Stimulated activated CD4-positive, alpha-beta T cell treated with anti-CD3 and anti-CD28 coated beads, Interleukin-2, amount 100 ng/mL, for 48 hours (primary cell): ENCODE measurements at regions not wholly inside any gene's neighbourhood (a gene's known extent, or its start where the extent isn't known, plus 50 kb on each side); places are given as distances from the start of the nearest gene placed in this dataset.

Source experiments
- DNase-seq, 2 donors: peaks; one replicate each; pipeline ENCODE4 v3.0.0-alpha.2; 2020

DNA sequence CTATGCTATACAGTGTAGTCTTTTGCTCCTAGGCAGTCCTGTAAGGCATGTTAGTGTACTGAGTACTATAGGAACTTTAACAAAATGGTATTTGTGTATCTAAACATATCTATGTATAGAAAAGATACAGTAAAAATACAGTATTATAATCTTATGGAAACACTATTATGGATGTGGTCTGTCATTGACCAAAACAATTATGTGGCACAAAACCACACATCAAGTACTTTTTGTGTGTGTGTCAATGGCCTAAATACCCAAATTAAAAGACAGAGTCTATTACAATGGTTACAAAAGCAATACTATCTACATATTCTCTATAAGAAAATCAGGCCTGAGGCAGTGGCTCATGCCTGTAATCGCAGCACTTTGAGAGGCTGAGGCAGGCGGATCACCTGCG, 610.2 kb upstream of the NDST4 start:
- no peak for DNase-seq

GRCh38 chr4:115720611-115721010, 607.2 kb upstream of the NDST4 start:
- DNase-seq = no peak

GRCh38 chr4:115711575-115711974, 598.2 kb upstream of the NDST4 start:
- DNase-seq = no peak

GRCh38 chr4:115688961-115689360, 575.5 kb upstream of the NDST4 start:
- no peak for DNase-seq

GRCh38 chr4:115687052-115687755, 573.8 kb upstream of the NDST4 start:
- no peak for DNase-seq

DNA sequence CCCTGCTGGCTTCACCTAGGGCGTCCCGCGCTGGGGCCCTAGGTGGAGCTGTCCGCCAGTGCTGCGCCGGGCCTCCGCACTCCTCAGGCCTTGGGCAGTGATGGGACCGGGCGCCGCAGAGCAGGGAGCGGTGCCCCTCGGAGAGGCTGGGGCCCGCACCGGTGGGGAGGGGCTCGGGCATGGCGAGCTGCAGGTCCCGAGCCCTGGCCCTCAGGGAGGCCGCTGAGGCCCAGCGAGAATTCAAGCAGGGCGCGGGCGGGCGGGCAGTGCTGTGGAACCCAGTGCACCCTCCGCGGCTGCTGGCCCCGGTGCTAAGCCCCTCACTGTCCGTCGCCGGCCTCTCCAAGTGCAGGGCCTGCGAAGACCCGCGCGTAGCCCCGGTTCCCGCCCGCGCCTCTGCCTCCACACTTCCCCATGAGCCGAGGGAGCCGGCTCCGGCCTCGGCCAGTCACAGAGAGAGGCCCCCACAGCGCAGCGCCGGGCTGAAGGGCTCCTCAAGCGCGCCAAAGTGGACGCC, 565.1 kb upstream of the NDST4 start:
- no peak for DNase-seq

- no peak for DNase-seq
Observed at GRCh38 chr4:115675719-115676118, 562.3 kb upstream of the NDST4 start.

DNA sequence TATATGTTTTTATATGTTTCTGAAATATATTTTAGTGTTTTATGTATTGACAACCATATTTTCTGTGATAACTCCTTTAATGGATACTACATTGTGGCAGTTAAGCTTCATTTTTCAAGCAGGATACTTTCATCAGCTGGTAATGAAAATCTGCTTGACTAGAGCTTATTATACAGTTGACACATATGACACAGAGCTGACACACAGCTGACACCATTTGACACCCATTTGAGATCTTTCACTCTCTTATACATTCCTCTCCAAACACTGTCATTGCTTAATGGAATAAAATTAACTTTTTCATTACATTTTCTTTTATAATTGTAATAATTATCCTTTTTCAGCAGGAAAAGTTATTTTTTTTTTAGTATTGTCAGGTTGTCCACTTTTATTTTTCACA, 561.1 kb upstream of the NDST4 start:
- no peak for DNase-seq

DNA sequence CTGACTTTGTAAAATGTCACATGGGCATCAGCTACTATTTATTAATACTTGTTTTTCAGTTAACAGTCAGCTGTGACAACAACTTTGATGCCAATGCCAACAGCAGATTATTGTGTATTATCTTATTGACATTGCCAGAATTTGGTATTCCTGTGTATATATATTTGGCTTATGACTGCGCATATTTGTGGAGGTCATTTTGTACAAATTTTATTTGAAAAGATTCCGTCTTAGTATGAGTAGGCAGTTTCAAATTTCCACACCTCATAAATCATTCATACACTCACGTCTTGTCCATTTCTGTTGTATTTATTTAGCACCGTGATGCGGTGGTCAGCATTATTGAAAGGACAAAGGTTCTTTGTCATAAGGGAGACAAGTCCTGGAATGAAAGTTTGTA, 558.2 kb upstream of the NDST4 start:
- no peak for DNase-seq

DNA sequence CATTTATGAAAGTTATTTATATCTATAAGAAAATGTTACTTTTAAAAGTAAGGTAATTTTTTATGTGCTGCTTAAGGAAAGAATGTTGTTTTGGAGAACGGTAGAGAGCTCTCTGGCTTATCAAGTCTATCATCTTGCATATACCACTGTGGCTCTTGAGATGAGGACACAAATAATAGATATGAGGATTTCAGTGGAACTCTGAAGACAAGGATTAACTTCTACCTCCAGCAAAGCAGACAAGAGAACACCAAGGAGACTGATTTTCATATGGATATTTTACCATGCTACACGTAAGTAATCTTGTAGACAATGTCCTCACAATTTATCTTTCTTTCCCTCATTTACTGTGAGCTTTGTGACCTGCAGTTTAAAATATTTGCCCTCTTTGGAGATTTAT, 557.5 kb upstream of the NDST4 start:
- no peak for DNase-seq

DNA sequence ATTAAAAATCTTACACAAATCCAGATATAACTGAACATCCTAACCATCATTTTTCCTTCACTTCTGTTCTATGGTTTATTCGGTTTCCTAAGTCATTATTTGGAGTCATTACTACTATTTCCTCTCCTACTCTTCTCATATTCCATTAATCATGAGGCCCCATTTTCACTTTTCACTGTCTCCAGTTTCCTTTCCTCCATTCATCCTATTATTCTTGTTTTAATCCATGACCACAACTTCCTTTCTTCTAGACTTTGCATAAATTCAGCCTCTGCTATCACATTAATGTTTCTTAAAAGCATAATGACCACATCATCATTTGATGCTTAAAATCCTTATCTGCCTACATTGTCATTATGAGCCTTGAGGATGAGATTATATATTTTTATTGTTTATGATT, 555.0 kb upstream of the NDST4 start:
- no peak for DNase-seq

- DNase-seq = no peak
Observed at GRCh38 chr4:115664285-115664684, 550.9 kb upstream of the NDST4 start.

- no peak for DNase-seq
Observed at GRCh38 chr4:115660465-115660864, 547.0 kb upstream of the NDST4 start.

GRCh38 chr4:115657991-115658650, 544.7 kb upstream of the NDST4 start:
- DNase-seq = no peak

DNA sequence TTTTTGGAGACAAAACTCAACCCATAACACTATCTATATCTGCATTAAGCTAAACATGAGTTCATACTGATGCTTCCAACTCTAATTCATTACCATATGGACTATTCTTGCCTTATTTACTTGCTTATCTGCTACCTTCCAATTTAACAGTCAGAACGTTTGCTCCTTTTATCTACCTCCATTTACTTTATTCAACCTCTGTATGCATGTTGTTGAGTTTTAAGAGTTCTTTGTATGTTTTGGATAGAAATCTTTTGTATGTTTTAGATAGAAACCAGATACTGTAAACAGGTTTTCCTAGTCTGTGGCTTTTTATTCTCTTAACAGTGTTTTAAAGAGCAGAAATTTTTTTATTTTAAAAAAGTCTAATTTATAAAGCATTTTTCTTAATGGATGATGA, 542.2 kb upstream of the NDST4 start:
- DNase-seq = no peak

DNA sequence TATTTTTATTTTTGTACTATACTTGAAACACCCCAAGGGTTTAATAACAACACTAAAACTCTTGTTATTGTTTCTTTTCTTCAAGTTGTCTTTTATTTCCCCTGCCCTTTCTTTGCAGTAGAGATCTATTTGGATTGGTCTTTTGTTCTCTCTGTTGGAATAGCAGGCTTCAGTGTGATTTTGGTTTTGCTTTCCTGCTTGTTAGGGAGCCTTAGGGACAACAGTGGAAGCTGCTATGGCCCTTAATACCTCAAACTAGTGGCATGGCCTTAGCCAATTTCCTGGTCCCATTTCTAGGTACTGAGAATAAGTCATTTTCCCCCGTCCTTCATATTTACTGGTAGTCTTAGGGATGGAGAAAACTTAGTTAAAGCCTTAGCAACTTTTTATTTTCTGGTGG, 535.4 kb upstream of the NDST4 start:
- no peak for DNase-seq

DNA sequence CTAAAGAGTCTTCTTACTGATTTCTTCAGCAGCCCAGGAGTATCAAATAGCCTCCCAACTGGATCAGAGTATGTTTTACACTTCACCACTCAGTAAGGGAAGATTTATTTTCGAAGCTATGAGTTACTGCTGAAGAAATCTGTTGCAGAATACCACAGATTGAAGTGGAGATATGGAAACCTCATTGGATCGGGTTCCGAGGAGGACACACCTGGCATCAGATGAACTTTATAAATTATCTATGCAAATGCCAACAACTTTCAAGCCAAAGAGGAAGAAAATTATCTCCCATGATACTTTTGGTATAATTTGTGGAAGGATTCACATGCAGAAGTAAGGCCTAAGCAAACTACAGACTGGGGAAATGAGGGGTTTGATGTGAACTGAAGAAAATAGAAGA, 515.9 kb upstream of the NDST4 start:
- DNase-seq = no peak

DNA sequence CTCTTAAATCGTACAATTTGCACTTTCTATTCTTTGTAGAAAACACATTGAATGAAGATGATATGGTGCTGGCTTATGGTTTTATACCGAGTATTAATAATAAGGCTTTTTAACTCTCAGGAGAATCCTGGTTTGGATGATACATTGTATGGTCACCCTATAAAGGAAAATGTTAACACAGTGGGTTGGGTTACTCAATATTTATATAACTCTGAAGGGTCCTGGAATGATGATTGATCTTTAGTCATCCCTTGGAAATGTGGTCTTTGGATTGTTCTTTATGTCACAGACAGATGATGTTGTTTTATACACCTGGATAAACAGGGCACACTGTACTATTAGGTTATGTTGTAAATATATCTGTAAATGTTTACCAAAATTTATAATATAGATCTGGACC, 496.2 kb upstream of the NDST4 start:
- DNase-seq = no peak

DNA sequence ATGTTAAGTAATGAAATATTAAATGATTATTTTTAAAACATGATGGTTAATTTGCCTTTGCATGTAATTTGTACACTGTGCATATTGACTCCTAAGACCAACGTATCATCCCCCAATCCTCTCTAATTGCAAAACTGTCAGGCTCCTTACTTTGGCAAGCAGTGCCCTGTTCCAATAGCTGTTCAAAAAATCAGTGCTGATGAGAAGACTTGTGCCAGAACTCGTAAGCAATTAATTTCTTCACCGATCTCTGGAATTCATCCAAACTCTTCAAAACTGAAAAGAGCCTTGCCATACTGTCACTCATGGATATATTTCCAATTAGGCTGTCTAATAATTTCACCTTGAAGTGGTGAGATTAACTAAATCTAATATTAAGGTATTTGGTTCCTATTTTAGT, 493.9 kb upstream of the NDST4 start:
- DNase-seq = no peak

- DNase-seq = no peak
Observed at GRCh38 chr4:115596265-115597001, 483.0 kb upstream of the NDST4 start.

DNA sequence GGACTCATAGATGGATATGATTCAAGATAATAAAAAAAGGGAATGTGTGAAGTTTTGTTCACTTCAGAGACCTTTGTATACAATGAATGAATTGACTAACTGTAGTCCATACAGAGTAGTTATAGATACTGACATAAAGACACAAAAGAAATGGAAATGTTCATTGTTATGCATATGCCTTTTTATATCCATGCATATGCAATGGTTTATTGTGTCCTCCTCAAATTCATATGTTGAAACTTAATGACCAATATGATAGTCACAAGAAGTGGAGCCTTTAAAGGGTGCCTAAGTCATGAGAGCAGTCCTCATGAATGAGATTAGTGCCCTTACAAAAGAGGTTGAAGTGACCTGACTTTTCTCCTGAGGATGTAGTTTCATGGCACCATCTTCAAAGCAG, 467.5 kb upstream of the NDST4 start:
- DNase-seq = no peak

GRCh38 chr4:115575851-115576250, 462.4 kb upstream of the NDST4 start:
- no peak for DNase-seq

- no peak for DNase-seq
Observed at GRCh38 chr4:115562506-115562905, 449.1 kb upstream of the NDST4 start.

DNA sequence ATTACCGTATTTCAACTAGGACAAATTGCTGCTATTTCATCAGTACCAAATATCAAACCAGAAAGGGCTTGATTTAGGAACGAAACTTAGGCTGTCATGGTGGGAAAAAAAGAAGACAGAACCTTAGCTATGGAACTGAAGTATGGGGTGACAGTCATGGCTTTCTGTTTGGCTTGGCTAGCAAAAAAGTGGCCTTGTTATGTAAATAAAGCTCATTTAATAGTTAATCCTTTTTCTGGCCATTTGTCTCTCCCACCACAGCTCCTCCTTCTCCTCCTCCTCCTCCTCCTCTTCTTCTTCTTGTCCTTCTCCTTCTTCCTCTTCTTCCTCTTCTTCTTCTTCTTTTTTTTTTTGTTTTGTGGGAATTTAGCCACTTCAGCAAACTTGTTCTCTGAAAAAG, 434.7 kb upstream of the NDST4 start:
- no peak for DNase-seq
